Neural cell (in vitro differentiated cells): ENCODE measurements at regions not wholly inside any gene's neighbourhood (a gene's known extent, or its start where the extent isn't known, plus 50 kb on each side); places are given as distances from the start of the nearest gene placed in this dataset.

Experiments used
- EP300 ChIP-seq: fragments of 450-650 bp; conservative IDR thresholded peaks from 2 replicates; pipeline ENCODE4 v1.6.1; 2014; ENCODE audit warnings: antibody characterized with exemption, mild to moderate bottlenecking, moderate library complexity; ENCODE audit not compliant: poor library complexity, severe bottlenecking
- EZH2 ChIP-seq: fragments of 200-600, 300-800 bp; shearing (Covaris generic), sonication (generic); IDR thresholded peaks from 2 replicates; pipeline ENCODE4 v1.6.1; 2014; ENCODE audit warnings: antibody characterized with exemption, low read length, borderline replicate concordance, mild to moderate bottlenecking; ENCODE audit not compliant: insufficient read depth, poor library complexity, severe bottlenecking
- POLR2AphosphoS5 ChIP-seq: IDR thresholded peaks from 2 replicates; pipeline ENCODE4 v1.6.1; 2012
- TF ChIP-seq, protein P1 (sequence below): fragments of 450-650 bp; IDR thresholded peaks from 2 replicates; pipeline ENCODE4 v1.5.1; 2014; ENCODE audit warnings: antibody characterized with exemption, mild to moderate bottlenecking, moderate library complexity; ENCODE audit not compliant: poor library complexity, severe bottlenecking

- TF ChIP-seq EZH2 (no peak), EP300 (no peak), POLR2AphosphoS5 (no peak)
- TF ChIP-seq, protein P1, sequence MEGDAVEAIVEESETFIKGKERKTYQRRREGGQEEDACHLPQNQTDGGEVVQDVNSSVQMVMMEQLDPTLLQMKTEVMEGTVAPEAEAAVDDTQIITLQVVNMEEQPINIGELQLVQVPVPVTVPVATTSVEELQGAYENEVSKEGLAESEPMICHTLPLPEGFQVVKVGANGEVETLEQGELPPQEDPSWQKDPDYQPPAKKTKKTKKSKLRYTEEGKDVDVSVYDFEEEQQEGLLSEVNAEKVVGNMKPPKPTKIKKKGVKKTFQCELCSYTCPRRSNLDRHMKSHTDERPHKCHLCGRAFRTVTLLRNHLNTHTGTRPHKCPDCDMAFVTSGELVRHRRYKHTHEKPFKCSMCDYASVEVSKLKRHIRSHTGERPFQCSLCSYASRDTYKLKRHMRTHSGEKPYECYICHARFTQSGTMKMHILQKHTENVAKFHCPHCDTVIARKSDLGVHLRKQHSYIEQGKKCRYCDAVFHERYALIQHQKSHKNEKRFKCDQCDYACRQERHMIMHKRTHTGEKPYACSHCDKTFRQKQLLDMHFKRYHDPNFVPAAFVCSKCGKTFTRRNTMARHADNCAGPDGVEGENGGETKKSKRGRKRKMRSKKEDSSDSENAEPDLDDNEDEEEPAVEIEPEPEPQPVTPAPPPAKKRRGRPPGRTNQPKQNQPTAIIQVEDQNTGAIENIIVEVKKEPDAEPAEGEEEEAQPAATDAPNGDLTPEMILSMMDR: no peak
Measured at GRCh38 chr6:167454003-167454402, 129.1 kb downstream of the TTLL2 start.
